Muscle layer of colon (tissue), 2 donors: ENCODE measurements at regions not wholly inside any gene's neighbourhood (a gene's known extent, or its start where the extent isn't known, plus 50 kb on each side); places are given as distances from the start of the nearest gene placed in this dataset.
A peak's percentile ranks its signal among the peaks of the same experiment; 100 is the strongest.

Experiments used
- H3K27ac ChIP-seq: one replicate; pipeline ENCODE4 v1.7.0; 2013; ENCODE audit warnings: low read depth, mild to moderate bottlenecking, low read length, moderate library complexity
- H3K27me3 ChIP-seq, 2 donors: one replicate each; pipeline ENCODE4 v1.7.0; 2013; ENCODE audit warnings: low read length in 2 of 2, mild to moderate bottlenecking in 2 of 2; ENCODE audit not compliant: insufficient read depth in 2 of 2, control insufficient read depth in 1 of 2
- H3K36me3 ChIP-seq: one replicate; pipeline ENCODE4 v1.7.0; 2013; ENCODE audit warnings: mild to moderate bottlenecking, low read length; ENCODE audit not compliant: insufficient read depth
- H3K4me1 ChIP-seq: one replicate; pipeline ENCODE4 v1.7.0; 2013; ENCODE audit warnings: mild to moderate bottlenecking, low read length; ENCODE audit not compliant: insufficient read depth
- H3K4me3 ChIP-seq, 2 donors: one replicate each; pipeline ENCODE4 v1.7.0; 2013; ENCODE audit warnings: low read length in 2 of 2, low read depth in 1 of 2, mild to moderate bottlenecking in 1 of 2, moderate library complexity in 1 of 2
- H3K9ac ChIP-seq: one replicate; pipeline ENCODE4 v1.7.0; 2013; ENCODE audit warnings: low read length
- H3K9me3 ChIP-seq: one replicate; pipeline ENCODE4 v1.7.0; 2013; ENCODE audit warnings: mild to moderate bottlenecking, low read length
- donor health status: abdominal sarcoma.
- donor health status: Adenocarcinoma of cecum.

- Histone ChIP-seq H3K27ac (no peak overlapping the region), H3K4me1 (no peaks in the 10 kb centered on the region), H3K27me3 (no peaks in the 10 kb centered on the region), H3K4me3 (no peak overlapping the region), H3K9me3 (no peaks in the 10 kb centered on the region), H3K9ac (no peak overlapping the region), H3K36me3 (no peaks in the 10 kb centered on the region)
Measured at GRCh38 chr2:180227461-180227860, 220.4 kb upstream of the CWC22 start.

GRCh38 chr2:180225118-180225517 is 218.0 kb upstream of the CWC22 start:
- no peak overlapping the region for H3K4me3 ChIP-seq
- H3K4me1 ChIP-seq: no peaks in the 10 kb centered on the region
- H3K36me3 ChIP-seq: no peaks in the 10 kb centered on the region
- H3K9me3 ChIP-seq: no peaks in the 10 kb centered on the region
- no peaks in the 10 kb centered on the region for H3K27me3 ChIP-seq
- no peak overlapping the region for H3K9ac ChIP-seq
- no peak overlapping the region for H3K27ac ChIP-seq

- Histone ChIP-seq H3K9ac (no peak overlapping the region), H3K9me3 (no peaks in the 10 kb centered on the region), H3K4me3 (no peak overlapping the region), H3K27ac (no peak overlapping the region), H3K4me1 (no peaks in the 10 kb centered on the region), H3K36me3 (no peaks in the 10 kb centered on the region), H3K27me3 (no peaks in the 10 kb centered on the region)
Measured at GRCh38 chr2:180222644-180223043, 215.5 kb upstream of the CWC22 start.

DNA sequence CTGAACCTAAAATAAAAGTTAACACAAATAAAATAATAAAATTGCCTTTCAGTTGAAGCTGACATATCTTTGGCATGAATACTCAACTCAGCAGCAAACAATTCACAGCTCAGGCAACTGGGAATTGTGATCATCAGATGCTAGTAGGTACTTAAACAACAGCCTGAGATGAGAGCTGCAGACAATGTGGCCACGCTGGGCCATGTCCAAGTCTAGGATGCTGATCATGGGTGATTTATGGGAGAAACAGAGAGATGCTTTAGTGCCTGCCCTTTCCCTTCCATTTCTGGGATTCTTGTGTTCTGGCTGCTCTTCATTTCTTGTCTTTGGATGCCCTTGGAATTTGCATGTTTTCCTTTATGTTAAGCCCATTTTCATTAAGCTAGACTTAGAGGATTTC is 212.4 kb upstream of the CWC22 start:
- H3K27me3 ChIP-seq: no peaks in the 10 kb centered on the region
- no peaks in the 10 kb centered on the region for H3K36me3 ChIP-seq
- H3K4me1 ChIP-seq: no peaks in the 10 kb centered on the region
- H3K9me3 ChIP-seq: no peaks in the 10 kb centered on the region
- no peak overlapping the region for H3K9ac ChIP-seq
- H3K27ac ChIP-seq: no peak overlapping the region
- no peak overlapping the region for H3K4me3 ChIP-seq

- no peaks in the 10 kb centered on the region for H3K36me3 ChIP-seq
- H3K4me3 ChIP-seq: no peak overlapping the region
- H3K4me1 ChIP-seq: no peaks in the 10 kb centered on the region
- H3K9me3 ChIP-seq: no peaks in the 10 kb centered on the region
- H3K27ac ChIP-seq: no peak overlapping the region
- H3K27me3 ChIP-seq: no peaks in the 10 kb centered on the region
- H3K9ac ChIP-seq: no peak overlapping the region
Measured at GRCh38 chr2:180208841-180209240, 201.7 kb upstream of the CWC22 start.

GRCh38 chr2:180205621-180206235 is 198.6 kb upstream of the CWC22 start:
- Histone ChIP-seq H3K27ac (no peak overlapping the region), H3K9ac (no peak overlapping the region), H3K9me3 (no peaks in the 10 kb centered on the region)

DNA sequence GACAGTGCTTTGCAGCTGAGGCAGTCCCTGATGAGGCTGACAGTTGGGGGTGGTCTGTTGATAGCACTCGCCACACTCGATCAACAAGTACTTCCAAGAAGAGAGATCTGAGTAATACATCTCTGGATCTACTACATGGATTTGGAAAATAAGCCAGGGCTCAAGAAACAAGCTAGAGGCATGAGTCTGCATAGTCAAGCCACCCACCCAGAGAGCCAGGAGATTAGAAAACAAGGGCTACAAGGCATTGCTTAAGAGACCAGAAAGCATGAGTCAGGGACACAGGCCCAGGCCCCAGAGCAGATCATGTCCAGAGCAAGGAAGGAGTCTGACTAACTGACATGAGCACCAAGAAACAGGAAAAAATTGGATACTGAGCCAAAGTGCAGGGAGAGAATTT is 196.9 kb upstream of the CWC22 start:
- H3K4me1 ChIP-seq: peaks cover 19% of the 10 kb centered on the region
- H3K9me3 ChIP-seq: no peaks in the 10 kb centered on the region
- H3K9ac ChIP-seq: no peak overlapping the region
- H3K27me3 ChIP-seq: no peaks in the 10 kb centered on the region
- no peak overlapping the region for H3K27ac ChIP-seq
- H3K36me3 ChIP-seq: no peaks in the 10 kb centered on the region
- no peak overlapping the region for H3K4me3 ChIP-seq

More at GRCh38 chr2:180205621-180206235, 198.6 kb upstream of the CWC22 start:
- Histone ChIP-seq H3K27me3 (no peaks in the 10 kb centered on the region), H3K4me1 (peaks cover 19% of the 10 kb centered on the region), H3K36me3 (no peaks in the 10 kb centered on the region), H3K4me3 (no peak overlapping the region)

GRCh38 chr2:180202467-180202951 is 195.4 kb upstream of the CWC22 start:
- Histone ChIP-seq H3K4me1 (peaks cover 19% of the 10 kb centered on the region), H3K36me3 (no peaks in the 10 kb centered on the region), H3K27ac (no peak overlapping the region), H3K27me3 (no peaks in the 10 kb centered on the region), H3K4me3 (peak overlapping the region in 1 of 2 donors; percentile 49), H3K9ac (no peak overlapping the region), H3K9me3 (no peaks in the 10 kb centered on the region)

GRCh38 chr2:180196419-180196977 is 189.4 kb upstream of the CWC22 start:
- H3K27ac ChIP-seq: no peak overlapping the region
- H3K9ac ChIP-seq: no peak overlapping the region

GRCh38 chr2:180195847-180196246 is 188.8 kb upstream of the CWC22 start:
- H3K27me3 ChIP-seq: no peaks in the 10 kb centered on the region
- H3K27ac ChIP-seq: no peak overlapping the region
- peaks cover 8% of the 10 kb centered on the region for H3K4me1 ChIP-seq
- no peaks in the 10 kb centered on the region for H3K9me3 ChIP-seq
- no peak overlapping the region for H3K9ac ChIP-seq
- no peaks in the 10 kb centered on the region for H3K36me3 ChIP-seq
- no peak overlapping the region for H3K4me3 ChIP-seq

More at GRCh38 chr2:180196419-180196977, 189.4 kb upstream of the CWC22 start:
- Histone ChIP-seq H3K4me1 (peaks cover 7% of the 10 kb centered on the region), H3K9me3 (no peaks in the 10 kb centered on the region), H3K27me3 (no peaks in the 10 kb centered on the region), H3K36me3 (no peaks in the 10 kb centered on the region), H3K4me3 (no peak overlapping the region)

DNA sequence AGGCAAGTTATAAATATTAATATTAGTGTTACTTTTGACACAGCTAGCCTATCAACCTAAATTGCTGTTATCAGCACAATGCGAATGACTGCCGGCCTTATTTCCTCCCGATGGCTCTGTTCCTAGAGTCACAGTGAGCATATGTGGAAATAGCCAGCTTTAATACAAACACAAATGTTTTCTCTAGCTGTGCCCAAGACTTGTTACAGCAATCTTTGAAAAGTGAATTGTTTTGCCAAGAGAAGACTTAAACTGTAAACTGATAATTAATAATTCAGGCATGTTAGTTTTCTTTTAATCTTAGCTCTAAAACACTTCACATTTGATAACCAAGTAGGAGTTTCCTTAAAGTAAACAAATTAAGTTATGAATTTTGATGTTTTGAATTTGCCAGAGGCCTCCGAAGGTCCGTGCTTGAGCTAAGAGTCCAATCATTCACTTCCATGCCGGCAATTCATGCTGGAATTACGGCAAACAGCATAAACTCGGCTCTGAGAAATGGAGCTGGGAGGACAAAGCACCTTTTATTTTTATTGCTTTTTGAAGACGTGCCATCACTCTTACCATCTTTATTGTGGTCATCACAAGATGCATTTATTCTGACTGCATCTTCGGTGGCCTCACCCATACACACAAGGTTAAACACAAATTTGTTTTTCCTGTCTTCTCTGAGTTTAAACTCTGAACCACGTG is 184.5 kb upstream of the CWC22 start:
- Histone ChIP-seq H3K27ac (peak overlapping the region; percentile 34), H3K4me3 (peak overlapping the region in 1 of 2 donors; percentile 8), H3K9me3 (no peaks in the 10 kb centered on the region), H3K9ac (no peak overlapping the region), H3K4me1 (peaks cover 8% of the 10 kb centered on the region), H3K36me3 (no peaks in the 10 kb centered on the region), H3K27me3 (no peaks in the 10 kb centered on the region)
